DMS153 (cell line): ENCODE measurements at regions not wholly inside any gene's neighbourhood (a gene's known extent, or its start where the extent isn't known, plus 50 kb on each side); places are given as distances from the start of the nearest gene placed in this dataset.

ENCODE experiments used
- DNase-seq: peaks from one replicate; lab custom pipeline; 2025; lab: John Stamatoyannopoulos, UW

- no peak for DNase-seq
Observed at GRCh38 chr12:16685107-16685506, 79.1 kb upstream of the LMO3 start.

DNA sequence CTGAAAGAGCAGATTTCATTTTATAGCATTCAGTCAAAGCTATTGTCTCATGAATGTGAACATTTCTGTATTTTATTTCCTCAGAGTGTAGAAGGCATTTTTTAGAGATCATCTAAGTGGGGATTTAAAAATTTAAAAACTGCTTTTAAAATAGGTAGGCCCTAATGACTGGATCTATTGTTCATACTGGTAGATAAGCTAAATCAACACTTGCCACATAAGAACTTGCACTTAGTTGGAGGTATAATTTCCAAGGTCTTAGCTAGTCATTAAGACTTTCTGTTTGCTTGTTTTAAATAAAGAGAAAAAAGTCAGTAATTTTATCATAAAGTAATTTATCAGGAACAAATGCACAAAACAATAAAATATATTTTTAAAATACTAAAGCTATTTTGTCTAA, 75.2 kb upstream of the LMO3 start:
- DNase-seq: no peak

DNA sequence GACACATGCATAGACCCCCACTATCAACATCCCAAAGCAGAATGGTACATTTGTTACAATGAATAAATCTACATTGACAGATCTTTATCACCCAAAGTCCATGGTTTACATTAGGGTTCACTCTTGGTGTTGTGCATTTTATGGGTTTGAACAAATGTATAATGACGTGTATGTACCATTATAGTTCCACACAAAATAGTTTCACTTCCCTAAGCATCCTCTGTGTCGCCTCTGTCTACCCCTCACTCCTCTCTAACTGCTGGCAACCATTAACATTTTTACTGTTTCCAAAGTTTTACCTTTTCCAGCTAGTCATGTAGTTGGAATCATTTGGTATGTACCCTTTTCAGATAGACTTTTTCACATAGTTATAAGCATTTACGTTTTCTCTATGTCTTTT, 69.5 kb upstream of the LMO3 start:
- no peak for DNase-seq

- no peak for DNase-seq
Observed at GRCh38 chr12:16674885-16675284, 68.9 kb upstream of the LMO3 start.

GRCh38 chr12:16670456-16671050, 64.6 kb upstream of the LMO3 start:
- no peak for DNase-seq

GRCh38 chr12:16669756-16670155, 63.8 kb upstream of the LMO3 start:
- no peak for DNase-seq

- DNase-seq: no peak
Observed at GRCh38 chr12:16668198-16668597, 62.2 kb upstream of the LMO3 start.

DNA sequence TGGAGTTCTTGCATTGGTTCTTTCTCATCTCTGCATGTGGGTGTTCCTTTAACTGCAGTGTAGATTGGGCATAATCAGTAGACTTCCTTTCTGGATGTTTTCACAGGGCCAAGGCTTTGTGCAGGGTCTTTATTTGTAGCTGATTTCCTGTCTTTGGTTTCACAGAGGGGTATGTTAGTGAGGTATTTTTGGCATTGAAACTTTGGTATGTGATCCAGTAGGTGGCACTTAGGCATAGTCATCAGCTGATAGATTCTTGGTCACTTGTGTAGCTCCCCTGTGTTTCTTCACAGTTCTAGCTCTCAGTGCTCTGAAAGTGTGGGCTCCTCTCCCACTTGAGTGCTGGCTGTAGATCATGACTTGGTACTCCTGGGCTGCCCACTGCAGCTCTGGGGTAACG, 52.7 kb upstream of the LMO3 start:
- DNase-seq: no peak
